IPS-18a (cell line): ENCODE measurements at regions not wholly inside any gene's neighbourhood (a gene's known extent, or its start where the extent isn't known, plus 50 kb on each side); places are given as distances from the start of the nearest gene placed in this dataset.

ENCODE experiments used
- H3K27ac ChIP-seq: one replicate; pipeline ENCODE4 v1.5.1; 2013; ENCODE audit warnings: low read length
- H3K27me3 ChIP-seq: one replicate; pipeline ENCODE4 v1.6.1; 2013; ENCODE audit warnings: mild to moderate bottlenecking, low read length; ENCODE audit not compliant: control insufficient read depth, insufficient read depth
- H3K36me3 ChIP-seq: one replicate; pipeline ENCODE4 v1.6.1; 2013; ENCODE audit warnings: low read depth, low read length; ENCODE audit not compliant: control insufficient read depth
- H3K4me1 ChIP-seq: one replicate; pipeline ENCODE4 v1.6.1; 2013; ENCODE audit warnings: low read depth, low read length; ENCODE audit not compliant: control insufficient read depth
- H3K4me3 ChIP-seq: one replicate; pipeline ENCODE4 v1.5.1; 2013; ENCODE audit warnings: low read length
- H3K9ac ChIP-seq: one replicate; pipeline ENCODE4 v1.6.1; 2013; ENCODE audit warnings: mild to moderate bottlenecking, low read length, moderate library complexity
- H3K9me3 ChIP-seq: one replicate; pipeline ENCODE4 v1.6.1; 2013; ENCODE audit warnings: low read depth, low read length; ENCODE audit not compliant: control insufficient read depth

DNA sequence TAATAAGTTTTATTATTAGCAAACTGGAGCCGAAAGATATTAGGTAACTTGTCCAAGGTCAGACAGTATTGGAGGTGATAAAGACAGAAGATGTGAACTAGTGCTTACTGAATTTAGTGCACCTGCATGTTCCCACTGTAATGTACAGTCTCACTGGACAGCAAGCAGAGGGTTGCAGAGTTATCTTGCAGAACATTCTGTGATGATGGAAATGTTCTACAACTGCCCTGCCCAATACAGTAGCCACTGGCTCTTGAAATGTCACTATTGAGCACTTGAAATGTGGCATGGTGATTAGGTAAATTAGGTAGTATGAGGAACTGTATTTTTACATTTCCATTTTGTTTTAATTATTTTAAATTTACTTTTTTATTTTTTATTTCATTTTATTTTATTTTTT, 356.6 kb downstream of the EPHA4 start:
- Histone ChIP-seq H3K4me1 (no peaks in the 10 kb centered on the region), H3K36me3 (no peaks in the 10 kb centered on the region), H3K9ac (no peak overlapping the region), H3K9me3 (no peaks in the 10 kb centered on the region), H3K27ac (no peak overlapping the region), H3K27me3 (no peaks in the 10 kb centered on the region), H3K4me3 (no peak overlapping the region)

DNA sequence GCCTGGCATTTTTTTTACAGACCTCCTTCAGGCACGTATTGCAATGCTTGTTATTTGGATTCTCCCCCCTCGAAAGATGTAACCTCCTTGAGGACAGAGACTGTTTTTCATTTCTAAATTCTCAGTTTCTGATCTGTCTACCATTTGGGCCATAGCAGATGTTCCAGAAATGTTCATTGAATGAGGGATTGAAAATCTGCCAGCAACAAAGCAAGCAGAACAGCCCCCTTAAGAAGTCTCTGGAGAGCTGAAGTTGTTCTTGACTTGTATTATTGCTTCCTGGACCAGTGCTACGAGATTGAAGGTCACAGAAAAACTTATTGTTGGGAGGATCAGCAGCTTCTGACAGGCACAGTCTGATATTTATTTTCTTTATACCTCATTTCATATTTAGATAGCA, 355.5 kb downstream of the EPHA4 start:
- H3K9ac ChIP-seq = no peak overlapping the region
- no peaks in the 10 kb centered on the region for H3K27me3 ChIP-seq
- H3K9me3 ChIP-seq = no peaks in the 10 kb centered on the region
- H3K36me3 ChIP-seq = no peaks in the 10 kb centered on the region
- no peak overlapping the region for H3K27ac ChIP-seq
- no peak overlapping the region for H3K4me3 ChIP-seq
- no peaks in the 10 kb centered on the region for H3K4me1 ChIP-seq

DNA sequence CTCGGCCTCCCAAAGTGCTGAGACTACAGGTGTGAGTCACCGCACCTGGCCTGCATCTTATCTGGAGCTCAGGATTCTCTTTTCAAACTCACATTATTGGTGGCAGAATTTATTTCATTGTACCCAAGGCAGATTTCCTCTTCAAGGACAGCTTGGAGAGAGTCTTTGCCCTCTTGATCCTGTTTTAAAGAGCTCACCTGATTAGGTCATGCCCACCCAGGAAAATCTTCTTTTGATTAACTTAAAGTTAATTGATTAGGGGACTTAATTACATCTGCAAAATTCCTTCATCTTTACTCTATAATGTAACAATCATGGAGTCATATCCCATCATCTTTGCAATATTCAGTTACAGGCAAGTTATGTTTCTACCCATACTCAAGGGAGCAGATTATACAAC, 346.4 kb downstream of the EPHA4 start:
- no peak overlapping the region for H3K4me3 ChIP-seq
- H3K9ac ChIP-seq = no peak overlapping the region
- no peaks in the 10 kb centered on the region for H3K9me3 ChIP-seq
- H3K27ac ChIP-seq = no peak overlapping the region
- H3K27me3 ChIP-seq = no peaks in the 10 kb centered on the region
- H3K4me1 ChIP-seq = no peaks in the 10 kb centered on the region
- no peaks in the 10 kb centered on the region for H3K36me3 ChIP-seq

DNA sequence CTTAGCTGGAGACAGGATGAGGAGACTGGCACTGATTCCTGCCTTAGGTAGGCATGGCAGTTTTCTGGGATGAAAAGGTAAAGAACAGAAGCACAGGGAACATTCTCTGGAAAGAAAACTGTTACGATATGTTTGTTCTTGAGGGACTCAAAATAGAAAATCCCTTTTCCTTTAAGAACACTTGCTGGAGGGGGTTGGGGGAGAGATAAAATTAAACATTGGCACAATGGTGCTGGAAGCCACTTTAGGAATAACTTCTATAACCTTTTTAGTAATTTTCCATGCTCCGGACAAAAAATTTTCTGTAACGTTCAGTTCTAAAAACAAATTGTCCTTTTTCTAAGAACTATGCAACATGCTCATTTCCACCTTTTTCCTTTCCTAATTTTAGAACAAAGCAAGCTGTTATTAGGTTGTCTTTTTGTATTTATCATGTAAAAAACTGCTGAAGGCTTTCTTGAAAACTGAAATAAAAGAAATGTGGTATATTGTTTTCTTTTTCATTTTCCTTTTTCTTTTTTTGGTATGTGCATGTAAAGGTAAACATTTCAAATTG, 343.8 kb downstream of the EPHA4 start:
- H3K9ac ChIP-seq = no peak overlapping the region
- H3K4me3 ChIP-seq = no peak overlapping the region
- H3K27ac ChIP-seq = no peak overlapping the region

DNA sequence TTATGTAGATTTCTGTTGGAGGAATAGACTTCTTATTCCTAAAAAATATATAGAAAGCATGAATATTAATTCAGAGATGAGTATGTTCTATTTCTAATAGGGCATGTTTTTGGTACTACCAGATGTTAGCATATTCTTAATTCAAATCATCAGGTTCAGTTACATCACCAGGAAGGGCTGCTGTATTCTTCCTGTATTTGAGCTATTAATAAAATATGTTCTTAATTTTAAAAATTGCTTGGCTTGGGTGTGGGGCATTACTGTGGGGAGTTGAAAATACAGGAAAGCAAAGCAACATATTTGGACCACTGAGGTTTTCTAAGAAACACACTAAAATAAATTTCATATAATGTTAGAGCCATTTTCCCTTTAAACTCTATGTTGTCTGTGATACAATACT, 343.0 kb downstream of the EPHA4 start:
- Histone ChIP-seq H3K27me3 (no peaks in the 10 kb centered on the region), H3K36me3 (no peaks in the 10 kb centered on the region), H3K9ac (no peak overlapping the region), H3K9me3 (no peaks in the 10 kb centered on the region), H3K4me3 (no peak overlapping the region), H3K4me1 (no peaks in the 10 kb centered on the region), H3K27ac (no peak overlapping the region)

More for the DNA sequence above, 343.8 kb downstream of the EPHA4 start:
- Histone ChIP-seq H3K4me1 (no peaks in the 10 kb centered on the region), H3K9me3 (no peaks in the 10 kb centered on the region), H3K27me3 (no peaks in the 10 kb centered on the region), H3K36me3 (no peaks in the 10 kb centered on the region)

DNA sequence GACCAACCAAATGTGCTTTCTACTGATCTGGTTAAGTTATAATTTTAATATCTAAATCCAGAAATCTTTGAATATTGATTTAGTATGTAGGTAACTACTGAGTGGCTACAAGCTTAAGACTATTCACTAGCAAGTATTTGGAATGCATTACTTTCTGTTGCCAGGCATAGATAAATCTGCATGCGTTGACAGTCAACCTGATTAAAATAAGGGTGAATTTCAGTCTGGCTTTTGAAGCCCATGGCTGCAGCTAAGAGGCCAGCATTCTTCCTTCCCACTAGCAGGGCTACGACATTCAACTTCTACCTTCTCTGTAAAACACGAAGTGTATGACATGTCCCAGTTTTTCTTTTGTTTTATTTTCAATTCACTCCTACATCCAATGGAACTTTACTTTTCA, 340.6 kb downstream of the EPHA4 start:
- Histone ChIP-seq H3K4me3 (no peak overlapping the region), H3K9ac (no peak overlapping the region), H3K4me1 (no peaks in the 10 kb centered on the region)

DNA sequence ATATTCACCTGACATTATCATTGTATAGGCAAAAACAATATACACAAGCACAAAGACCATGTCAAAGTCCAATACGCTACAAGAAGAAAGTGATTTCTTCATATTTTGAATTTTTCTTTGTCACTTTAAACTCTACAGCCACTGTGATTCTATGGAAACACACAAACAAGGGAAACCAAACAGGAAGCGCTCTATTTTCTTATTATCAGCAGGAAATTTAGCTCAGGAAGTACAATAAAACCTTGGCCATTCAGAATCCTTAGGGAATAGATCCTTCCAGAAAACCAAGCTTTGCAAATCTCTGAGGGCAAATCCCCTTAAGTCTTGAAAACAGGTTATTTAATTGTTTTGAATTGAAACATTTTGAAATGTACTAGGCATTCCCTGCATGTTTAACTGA, 336.2 kb downstream of the EPHA4 start:
- H3K4me3 ChIP-seq = no peak overlapping the region
- no peak overlapping the region for H3K9ac ChIP-seq
- H3K4me1 ChIP-seq = no peaks in the 10 kb centered on the region
- H3K27me3 ChIP-seq = no peaks in the 10 kb centered on the region
- H3K9me3 ChIP-seq = no peaks in the 10 kb centered on the region
- no peak overlapping the region for H3K27ac ChIP-seq
- no peaks in the 10 kb centered on the region for H3K36me3 ChIP-seq

More for the DNA sequence above, 340.6 kb downstream of the EPHA4 start:
- H3K9me3 ChIP-seq = no peaks in the 10 kb centered on the region
- H3K27ac ChIP-seq = no peak overlapping the region
- H3K27me3 ChIP-seq = no peaks in the 10 kb centered on the region
- no peaks in the 10 kb centered on the region for H3K36me3 ChIP-seq

DNA sequence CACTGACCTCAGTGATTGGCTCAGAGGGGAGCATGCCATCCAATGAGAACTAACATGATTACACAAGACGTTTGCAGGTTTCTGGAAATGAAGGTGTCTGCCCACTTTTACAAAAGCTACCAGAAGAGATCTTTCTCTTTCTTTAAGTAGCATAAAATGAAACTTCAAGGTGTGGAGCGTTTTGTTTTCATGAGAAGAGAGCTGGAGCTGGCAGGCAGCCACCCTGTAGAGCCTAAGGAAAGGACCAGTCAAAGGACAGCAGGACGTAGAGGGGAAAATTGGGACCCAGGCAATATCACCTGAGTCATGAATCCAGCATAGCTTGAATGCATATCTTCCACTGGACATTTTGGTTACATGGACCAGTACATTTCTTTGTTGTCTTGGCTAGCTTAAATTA, 331.0 kb downstream of the EPHA4 start:
- Histone ChIP-seq H3K9ac (no peak overlapping the region), H3K27me3 (no peaks in the 10 kb centered on the region), H3K9me3 (no peaks in the 10 kb centered on the region)

DNA sequence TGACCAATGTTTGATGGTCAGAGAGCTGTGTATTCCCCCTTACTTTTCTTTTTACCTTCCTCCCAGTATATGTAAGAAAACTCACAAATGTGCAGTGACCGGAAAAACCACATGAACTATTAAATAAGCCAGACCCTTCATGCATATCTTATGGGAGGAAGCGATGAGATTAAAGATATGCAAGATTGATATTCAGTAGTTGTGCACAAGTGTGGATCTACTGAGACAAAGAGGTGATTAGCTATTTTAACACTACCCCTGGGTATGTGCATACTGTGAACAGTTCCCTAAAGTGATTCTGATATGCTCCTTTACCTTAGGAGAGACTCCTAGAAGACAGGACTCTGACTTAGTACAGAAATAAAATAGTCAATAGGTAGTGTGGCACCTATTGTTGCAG, 328.3 kb downstream of the EPHA4 start:
- Histone ChIP-seq H3K27ac (no peak overlapping the region), H3K9ac (no peak overlapping the region), H3K9me3 (no peaks in the 10 kb centered on the region), H3K4me3 (no peak overlapping the region), H3K27me3 (no peaks in the 10 kb centered on the region), H3K4me1 (peaks cover 3% of the 10 kb centered on the region), H3K36me3 (no peaks in the 10 kb centered on the region)

More for the DNA sequence above, 331.0 kb downstream of the EPHA4 start:
- Histone ChIP-seq H3K4me3 (no peak overlapping the region), H3K4me1 (peaks cover 3% of the 10 kb centered on the region), H3K36me3 (no peaks in the 10 kb centered on the region), H3K27ac (no peak overlapping the region)

DNA sequence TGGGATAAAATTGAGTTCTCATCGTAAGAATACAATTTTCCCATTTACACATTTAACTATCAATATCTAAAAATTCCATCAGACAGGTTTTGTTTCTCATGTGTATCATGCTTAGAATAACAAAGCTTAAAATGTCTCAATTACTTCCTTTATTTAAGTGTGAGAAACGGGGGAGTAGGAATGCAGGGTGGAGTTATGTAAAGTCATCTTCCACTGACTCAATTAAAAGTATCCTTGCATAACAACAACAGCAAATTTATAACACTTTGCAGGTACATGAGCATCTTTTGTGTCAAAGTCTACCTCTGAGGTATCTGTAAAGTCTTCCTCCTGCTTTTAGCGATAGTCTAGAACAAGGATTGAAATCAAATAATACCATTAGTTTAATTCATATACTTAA, 327.1 kb downstream of the EPHA4 start:
- Histone ChIP-seq H3K9me3 (no peaks in the 10 kb centered on the region), H3K36me3 (no peaks in the 10 kb centered on the region), H3K27ac (no peak overlapping the region), H3K4me3 (no peak overlapping the region), H3K27me3 (no peaks in the 10 kb centered on the region), H3K4me1 (peaks cover 3% of the 10 kb centered on the region), H3K9ac (no peak overlapping the region)

DNA sequence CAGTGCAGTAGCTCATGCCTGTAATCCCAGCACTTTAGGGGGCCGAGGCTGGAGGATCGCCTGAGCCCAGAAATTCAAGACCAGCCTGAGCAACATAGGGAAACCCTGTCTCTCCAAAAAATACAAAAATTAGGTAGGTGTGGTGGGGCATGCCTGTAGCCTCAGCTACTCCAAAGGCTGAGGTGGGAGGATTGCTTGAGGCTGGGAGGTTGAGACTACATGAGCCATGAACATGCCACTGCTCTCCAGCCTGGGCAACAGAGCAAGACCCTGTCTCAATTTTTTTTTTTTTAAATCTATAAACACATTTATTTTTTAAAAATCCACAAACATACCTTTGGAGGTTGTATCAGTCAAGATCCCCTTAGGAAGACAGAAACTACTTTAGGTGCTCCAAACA, 326.3 kb downstream of the EPHA4 start:
- Histone ChIP-seq H3K4me1 (peaks cover 3% of the 10 kb centered on the region), H3K27me3 (no peaks in the 10 kb centered on the region), H3K36me3 (no peaks in the 10 kb centered on the region), H3K9me3 (no peaks in the 10 kb centered on the region), H3K9ac (no peak overlapping the region), H3K27ac (no peak overlapping the region), H3K4me3 (no peak overlapping the region)

DNA sequence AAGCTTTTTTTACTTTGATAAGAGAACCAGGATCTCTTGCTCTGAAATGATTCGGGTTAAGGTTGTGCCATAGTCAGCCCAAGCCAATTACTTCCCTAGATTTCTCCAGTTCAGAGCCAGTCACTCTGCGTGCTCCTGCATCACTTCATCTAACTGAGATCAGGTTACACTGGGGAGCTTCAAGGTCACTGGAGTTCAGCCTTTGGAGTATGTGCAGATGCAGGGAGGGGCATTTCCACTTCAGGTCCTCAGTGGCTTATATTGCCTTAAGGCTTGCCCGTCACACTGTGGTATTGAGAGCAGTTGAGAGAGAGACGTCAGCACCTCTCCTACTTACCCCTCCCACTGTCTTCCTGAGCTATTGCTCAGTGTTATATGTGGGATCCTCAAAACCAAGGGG, 317.8 kb downstream of the EPHA4 start:
- H3K9ac ChIP-seq = no peak overlapping the region
- H3K4me3 ChIP-seq = no peak overlapping the region
- peaks cover 13% of the 10 kb centered on the region for H3K4me1 ChIP-seq
- no peaks in the 10 kb centered on the region for H3K9me3 ChIP-seq
- H3K27me3 ChIP-seq = no peaks in the 10 kb centered on the region
- no peak overlapping the region for H3K27ac ChIP-seq
- H3K36me3 ChIP-seq = no peaks in the 10 kb centered on the region
